NCI-H187 (cell line): ENCODE measurements at regions not wholly inside any gene's neighbourhood (a gene's known extent, or its start where the extent isn't known, plus 50 kb on each side); places are given as distances from the start of the nearest gene placed in this dataset.
"Not testable (repeated sequence)": the region's sequence is repeated elsewhere in the genome, so short reads cannot be mapped to it uniquely, and the experiment has no call there.

Experiments used
- DNase-seq, 2 experiments: peaks; one replicate each; lab custom pipeline; 2025; lab: John Stamatoyannopoulos, UW

GRCh38 chr2:242047963-242048362 lies 178.4 kb downstream of the RTP5 start:
- no peak for DNase-seq

- no peak for DNase-seq
These were observed 178.9 kb downstream of the RTP5 start for GRCh38 chr2:242048479-242048878.

GRCh38 chr2:242049492-242049891 lies 180.0 kb downstream of the RTP5 start:
- not testable (repeated sequence) for DNase-seq

GRCh38 chr2:242051463-242051862 lies 181.9 kb downstream of the RTP5 start:
- DNase-seq, result no peak

GRCh38 chr2:242052421-242052820 lies 182.9 kb downstream of the RTP5 start:
- no peak for DNase-seq

GRCh38 chr2:242053921-242054320 lies 184.4 kb downstream of the RTP5 start:
- no peak for DNase-seq

GRCh38 chr2:242054406-242054805 lies 184.9 kb downstream of the RTP5 start:
- DNase-seq, result no peak

- DNase-seq, result no peak
These were observed 185.6 kb downstream of the RTP5 start for GRCh38 chr2:242054881-242055801.

GRCh38 chr2:242056026-242056425 lies 186.5 kb downstream of the RTP5 start:
- DNase-seq, result no peak

GRCh38 chr2:242056785-242057184 lies 187.3 kb downstream of the RTP5 start:
- DNase-seq, result no peak

- DNase-seq, result no peak
These were observed 188.0 kb downstream of the RTP5 start for GRCh38 chr2:242057379-242058040.

GRCh38 chr2:242058116-242058680 lies 188.7 kb downstream of the RTP5 start:
- no peak for DNase-seq

GRCh38 chr2:242059566-242059965 lies 190.0 kb downstream of the RTP5 start:
- no peak for DNase-seq

- no peak for DNase-seq
These were observed 190.8 kb downstream of the RTP5 start for GRCh38 chr2:242060212-242060835.

GRCh38 chr2:242061930-242062329 lies 192.4 kb downstream of the RTP5 start:
- not testable (repeated sequence) for DNase-seq

- DNase-seq, result no peak
These were observed 193.9 kb downstream of the RTP5 start for GRCh38 chr2:242063436-242063835.

GRCh38 chr2:242063850-242064249 lies 194.3 kb downstream of the RTP5 start:
- DNase-seq, result no peak

GRCh38 chr2:242064364-242065250 lies 195.1 kb downstream of the RTP5 start:
- DNase-seq, result no peak

GRCh38 chr2:242065426-242065825 lies 195.9 kb downstream of the RTP5 start:
- DNase-seq, result no peak

GRCh38 chr2:242069018-242069417 lies 199.5 kb downstream of the RTP5 start:
- DNase-seq, result no peak

- DNase-seq, result not testable (repeated sequence)
These were observed 200.4 kb downstream of the RTP5 start for GRCh38 chr2:242069938-242070395.
